IMR-90 (cell line): ENCODE measurements at regions not wholly inside any gene's neighbourhood (a gene's known extent, or its start where the extent isn't known, plus 50 kb on each side); places are given as distances from the start of the nearest gene placed in this dataset.

Experiments used
- ATAC-seq: fragments of 200-7000 bp; cut with Tn5 transposase; 2 replicates; pipeline ENCODE4 v1.9.1; 2020; ENCODE audit warnings: low read depth, mild to moderate bottlenecking, moderate library complexity
- BruUV-seq: library from RNA; stranded (reverse); fragments of 400-500 nt; replicated peaks from 2 replicates; lab custom pipeline; 2021; lab: Mats Ljungman, UMichigan
- CTCF ChIA-PET: fragments of 300-600 bp; formaldehyde crosslinking; extraction: SDS; loops from one replicate; lab custom pipeline; 2021; ENCODE audit warnings: antibody characterized with exemption; lab: Yijun Ruan, JAX
- POLR2A ChIA-PET: fragments of 300-600 bp; sonication (Branson Sonifier 250); formaldehyde crosslinking; loops from one replicate; lab custom pipeline; 2022; ENCODE audit warnings: antibody characterized with exemption; ENCODE audit not compliant: unreplicated experiment; lab: Charles Lee
- DNase-seq: peaks from one replicate; pipeline ENCODE4 v3.0.0; 2013
- H2AFZ ChIP-seq: replicated peaks from 2 replicates; pipeline ENCODE3; 2013; ENCODE audit warnings: low read length, mild to moderate bottlenecking; ENCODE audit not compliant: poor library complexity
- H2AK5ac ChIP-seq: 2 replicates; pipeline ENCODE4 v1.6.1; 2013; ENCODE audit warnings: low read depth, low read length, inconsistent platforms
- H2AK9ac ChIP-seq: replicated peaks from 2 replicates; pipeline ENCODE3; 2013; ENCODE audit warnings: mild to moderate bottlenecking, low read depth, low read length, moderate library complexity; ENCODE audit not compliant: poor library complexity
- H2BK120ac ChIP-seq: 2 replicates; pipeline ENCODE4 v1.6.1; 2013; ENCODE audit warnings: low read depth, low read length, inconsistent platforms
- H2BK15ac ChIP-seq: 3 replicates; pipeline ENCODE4 v1.6.1; 2013; ENCODE audit warnings: low read depth, low read length, inconsistent platforms
- H2BK20ac ChIP-seq: 2 replicates; pipeline ENCODE4 v1.6.1; 2013; ENCODE audit warnings: low read depth, mild to moderate bottlenecking, inconsistent platforms, low read length, moderate library complexity
- H2BK5ac ChIP-seq: 2 replicates; pipeline ENCODE4 v1.6.1; 2013; ENCODE audit warnings: mild to moderate bottlenecking, low read depth, low read length, inconsistent platforms; ENCODE audit not compliant: poor library complexity, severe bottlenecking
- H3K14ac ChIP-seq: replicated peaks from 2 replicates; pipeline ENCODE4 v1.6.1; 2013; ENCODE audit warnings: low read depth, low read length, inconsistent platforms
- H3K18ac ChIP-seq: 2 replicates; pipeline ENCODE4 v1.6.1; 2013; ENCODE audit warnings: low read depth, low read length, control low read depth
- H3K23ac ChIP-seq: 2 replicates; pipeline ENCODE4 v1.6.1; 2013; ENCODE audit warnings: low read depth, low read length, inconsistent platforms
- H3K27ac ChIP-seq: 2 replicates; pipeline ENCODE4 v1.5.1; 2013; ENCODE audit warnings: mild to moderate bottlenecking, control low read depth, low read length; ENCODE audit not compliant: insufficient read depth
- H3K27me3 ChIP-seq: 2 replicates; pipeline ENCODE4 v1.6.1; 2013; ENCODE audit warnings: low read length; ENCODE audit not compliant: control insufficient read depth, insufficient read depth
- H3K36me3 ChIP-seq: 2 replicates; pipeline ENCODE4 v1.6.1; 2013; ENCODE audit warnings: low read length, mixed read lengths; ENCODE audit not compliant: control insufficient read depth, insufficient read depth
- H3K4ac ChIP-seq: 2 replicates; pipeline ENCODE4 v1.6.1; 2013; ENCODE audit warnings: low read depth, low read length, inconsistent platforms
- H3K4me1 ChIP-seq: 2 replicates; pipeline ENCODE4 v1.6.1; 2013; ENCODE audit warnings: low read length, mixed read lengths; ENCODE audit not compliant: control insufficient read depth, insufficient read depth
- H3K4me2 ChIP-seq: 2 replicates; pipeline ENCODE4 v1.6.1; 2013; ENCODE audit warnings: low read depth, mild to moderate bottlenecking, control low read depth, low read length, moderate library complexity
- H3K4me3 ChIP-seq: 2 replicates; pipeline ENCODE4 v1.5.1; 2013; ENCODE audit warnings: low read depth, mild to moderate bottlenecking, control low read depth, low read length, moderate library complexity; ENCODE audit not compliant: insufficient read depth
- H3K56ac ChIP-seq: 2 replicates; pipeline ENCODE4 v1.6.1; 2013; ENCODE audit warnings: low read length, inconsistent platforms; ENCODE audit not compliant: insufficient read depth; ENCODE audit errors: extremely low read depth
- H3K79me1 ChIP-seq, 2 experiments: 2 replicates each; pipeline ENCODE4 v1.6.1; 2013; ENCODE audit warnings: low read length in 2 of 2, inconsistent platforms in 1 of 2, low read depth in 1 of 2
- H3K9ac ChIP-seq: 2 replicates; pipeline ENCODE4 v1.6.1; 2013; ENCODE audit warnings: low read depth, low read length, control low read depth
- H3K9me1 ChIP-seq: 2 replicates; pipeline ENCODE4 v1.6.1; 2013; ENCODE audit warnings: low read length, inconsistent platforms; ENCODE audit not compliant: insufficient read depth
- H3K9me3 ChIP-seq: 2 replicates; pipeline ENCODE4 v1.6.1; 2013; ENCODE audit warnings: low read length; ENCODE audit not compliant: control insufficient read depth, insufficient read depth
- H4K20me1 ChIP-seq: 2 replicates; pipeline ENCODE4 v1.6.1; 2013; ENCODE audit warnings: low read length, inconsistent platforms; ENCODE audit not compliant: insufficient read depth
- H4K5ac ChIP-seq: 2 replicates; pipeline ENCODE4 v1.6.1; 2013; ENCODE audit warnings: mild to moderate bottlenecking, low read depth, low read length, control low read depth
- H4K8ac ChIP-seq, 2 experiments: 2 replicates each; pipeline ENCODE4 v1.6.1; 2013; ENCODE audit warnings: low read depth in 2 of 2, low read length in 2 of 2, control low read depth in 1 of 2, inconsistent platforms in 1 of 2
- H4K91ac ChIP-seq: 2 replicates; pipeline ENCODE4 v1.6.1; 2013; ENCODE audit warnings: low read depth, low read length, inconsistent platforms; ENCODE audit not compliant: insufficient read depth
- BHLHE40 ChIP-seq: fragments of 150-350 bp; IDR thresholded peaks from 2 replicates; pipeline ENCODE4 v1.6.1; 2016; ENCODE audit warnings: mild to moderate bottlenecking, low read depth, low read length
- CEBPB ChIP-seq: IDR thresholded peaks from 2 replicates; pipeline ENCODE4 v1.6.1; 2012; ENCODE audit warnings: low read depth, low read length, improper control_type of control experiment
- CHD1 ChIP-seq: IDR thresholded peaks from 2 replicates; pipeline ENCODE4 v1.6.1; 2012; ENCODE audit warnings: low read depth, low read length, improper control_type of control experiment
- FOS ChIP-seq: fragments of 150-350 bp; IDR thresholded peaks from 2 replicates; pipeline ENCODE4 v1.6.1; 2016; ENCODE audit warnings: low read depth, low read length
- MAFK ChIP-seq: IDR thresholded peaks from 2 replicates; pipeline ENCODE4 v1.6.1; 2012; ENCODE audit warnings: low read depth, low read length, improper control_type of control experiment
- MXI1 ChIP-seq: IDR thresholded peaks from 2 replicates; pipeline ENCODE4 v1.6.1; 2012; ENCODE audit warnings: low read depth, mild to moderate bottlenecking, low read length, moderate library complexity, borderline replicate concordance
- NFE2L2 ChIP-seq: fragments of 150-350 bp; IDR thresholded peaks from 2 replicates; pipeline ENCODE4 v1.6.1; 2016; ENCODE audit warnings: low read depth, mild to moderate bottlenecking, low read length
- POLR2A ChIP-seq: IDR thresholded peaks from 2 replicates; pipeline ENCODE4 v1.6.1; 2012; ENCODE audit warnings: mild to moderate bottlenecking, low read depth, low read length
- RAD21 ChIP-seq: IDR thresholded peaks from 2 replicates; pipeline ENCODE4 v1.6.1; 2012; ENCODE audit warnings: low read length, improper control_type of control experiment
- RCOR1 ChIP-seq: IDR thresholded peaks from 2 replicates; pipeline ENCODE4 v1.6.1; 2012; ENCODE audit warnings: mild to moderate bottlenecking, low read length, improper control_type of control experiment; ENCODE audit not compliant: insufficient replicate concordance
- RFX5 ChIP-seq: IDR thresholded peaks from 2 replicates; pipeline ENCODE4 v1.8.0; 2012; ENCODE audit warnings: low read depth, mild to moderate bottlenecking, low read length, moderate library complexity
- SMC3 ChIP-seq: fragments of 150-350 bp; IDR thresholded peaks from 2 replicates; pipeline ENCODE4 v1.6.1; 2016; ENCODE audit warnings: low read depth, mild to moderate bottlenecking, antibody characterized with exemption, low read length, moderate library complexity
- WGBS, 2 experiments: methylation state at CpG; one replicate each; pipeline versions ENCODE4 v1.1.5 to v1.1.7; 2013; ENCODE audit warnings: missing lambda C conversion rate in 2 of 2; ENCODE audit not compliant: insufficient read length in 1 of 2; ENCODE audit errors: extremely low coverage in 2 of 2; 5-methylcytosine and 5-hydroxymethylcytosine counted together
- dilution Hi-C: fragments of 300-500 bp; cut with HindIII; formaldehyde crosslinking; loops from one replicate; pipeline ENCODE4 v1.14.3; 2018; ENCODE audit warnings: low sequenced_read_pairs; ENCODE audit not compliant: unreplicated experiment
- in situ Hi-C: fragments of 300-500 bp; cut with MboI; formaldehyde crosslinking; loops from 3 replicates; pipeline ENCODE4 v1.14.3; 2019; ENCODE audit warnings: low sequenced_read_pairs, inconsistent platforms, mixed read lengths
- intact Hi-C: fragments of 100-400 bp; cut with micrococcal nuclease; formaldehyde crosslinking; loops from 2 replicates; pipeline ENCODE4 v1.10.0; 2022
- TF ChIP-seq, protein P1 (sequence below): fragments of 150-350 bp; IDR thresholded peaks from 2 replicates; pipeline ENCODE4 v1.6.1; 2017; ENCODE audit warnings: mild to moderate bottlenecking, antibody characterized with exemption, low read length, low read depth
- TF ChIP-seq, protein P2 (sequence below): fragments of 150-350 bp; IDR thresholded peaks from 2 replicates; pipeline ENCODE4 v1.6.1; 2016; ENCODE audit warnings: low read depth, mild to moderate bottlenecking, low read length, moderate library complexity, borderline replicate concordance
- TF ChIP-seq, protein P3 (sequence below): conservative IDR thresholded peaks from 2 replicates; pipeline ENCODE4 v1.5.1; 2012; ENCODE audit warnings: mild to moderate bottlenecking, low read depth, low read length, improper control_type of control experiment

DNA sequence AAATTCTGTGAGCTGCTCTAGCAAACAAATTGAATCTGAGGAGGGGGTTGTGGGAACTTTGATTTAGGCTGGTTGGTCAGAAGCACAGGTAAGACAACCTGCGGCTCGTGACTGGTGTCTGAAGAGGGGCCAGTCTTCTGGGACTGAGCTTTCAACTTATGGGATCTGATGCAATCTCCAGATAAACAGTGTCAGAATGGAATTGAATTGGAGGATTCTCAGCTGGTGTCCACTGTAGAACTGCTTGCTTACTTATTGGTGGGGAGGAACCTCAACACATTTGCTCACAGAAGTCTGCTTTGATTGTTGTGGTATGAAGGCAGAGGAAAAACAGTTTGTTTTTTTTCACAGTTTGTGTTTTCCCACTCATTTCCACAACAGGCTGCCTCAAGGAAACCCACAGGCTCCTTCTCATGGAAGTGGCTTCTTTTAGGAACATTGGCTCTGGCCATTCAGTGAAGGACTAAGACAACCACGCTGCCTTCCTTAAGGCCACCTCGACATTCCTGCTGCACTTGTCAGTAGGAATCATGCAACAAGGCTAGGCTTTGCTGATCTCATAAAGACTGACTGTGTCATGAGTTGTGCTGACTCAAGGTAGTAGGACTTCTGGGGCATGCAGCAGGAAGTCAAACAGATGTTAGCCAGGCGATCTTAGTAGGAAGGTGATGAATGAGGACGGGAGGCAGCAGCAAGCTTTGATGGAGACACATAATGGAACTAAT, 104.7 kb downstream of the TSN start:
- no peaks in the 10 kb centered on the region for H3K79me1 ChIP-seq
- H3K4me3 ChIP-seq, result no peak overlapping the region
- POLR2A ChIA-PET, result no interaction called here
- no peak overlapping the region for H3K9ac ChIP-seq
- peak; percentile 93 for DNase-seq
- no peak overlapping the region; the same call in 1 of the 2 replicates for H4K91ac ChIP-seq
- H3K4me2 ChIP-seq, result no peak overlapping the region; the same call in 1 of the 2 replicates
- CTCF ChIA-PET, result no interaction called here
- H2BK5ac ChIP-seq, result peak overlapping the region; percentile 68
- no peak overlapping the region for H3K23ac ChIP-seq
- in situ Hi-C loops, result no loop called here
- no peak overlapping the region for H2AK9ac ChIP-seq
- no peak overlapping the region for H3K27ac ChIP-seq
- no TSS peak for BruUV-seq
- no peak overlapping the region for H2AK5ac ChIP-seq
- H3K4ac ChIP-seq, result no peak overlapping the region; the same call in 1 of the 2 replicates
- peak; percentile 64 for ATAC-seq
- H4K20me1 ChIP-seq, result no peaks in the 10 kb centered on the region
- peak overlapping the region; percentile 77 for H2AFZ ChIP-seq
- H4K8ac ChIP-seq, result no peak overlapping the region
- H3K9me1 ChIP-seq, result no peaks in the 10 kb centered on the region
- no peak overlapping the region for H3K56ac ChIP-seq
- H3K4me1 ChIP-seq, result no peaks in the 10 kb centered on the region
- WGBS, 2 experiments, result 60% methylated on average over 3 of the region's 6 CpGs; no CpG with 5 or more reads in 1 of the 2 experiments
- H4K5ac ChIP-seq, result no peak overlapping the region
- dilution Hi-C loops, result no loop called here
- H3K27me3 ChIP-seq, result no peaks in the 10 kb centered on the region
- intact Hi-C loops, result no loop called here
- no peak overlapping the region for H3K14ac ChIP-seq
- peak overlapping the region; percentile 61; the same call in 1 of the 2 replicates for H2BK120ac ChIP-seq
- no peaks in the 10 kb centered on the region for H3K9me3 ChIP-seq
- no peaks in the 10 kb centered on the region for H3K36me3 ChIP-seq
- peak overlapping the region; percentile 17; the same call in 1 of the 2 replicates for H3K18ac ChIP-seq
- no peak overlapping the region for H2BK15ac ChIP-seq
- no peak overlapping the region for H2BK20ac ChIP-seq
- TF ChIP-seq MAFK, result peak; percentile 52; the same call in 1 of the 2 replicates
- TF ChIP-seq, protein P1, sequence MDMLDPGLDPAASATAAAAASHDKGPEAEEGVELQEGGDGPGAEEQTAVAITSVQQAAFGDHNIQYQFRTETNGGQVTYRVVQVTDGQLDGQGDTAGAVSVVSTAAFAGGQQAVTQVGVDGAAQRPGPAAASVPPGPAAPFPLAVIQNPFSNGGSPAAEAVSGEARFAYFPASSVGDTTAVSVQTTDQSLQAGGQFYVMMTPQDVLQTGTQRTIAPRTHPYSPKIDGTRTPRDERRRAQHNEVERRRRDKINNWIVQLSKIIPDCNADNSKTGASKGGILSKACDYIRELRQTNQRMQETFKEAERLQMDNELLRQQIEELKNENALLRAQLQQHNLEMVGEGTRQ, result no peak
- TF ChIP-seq CEBPB, result peak; percentile 65
- no peak for TF ChIP-seq POLR2A
- no peak for TF ChIP-seq RCOR1
- no peak for TF ChIP-seq CHD1
- TF ChIP-seq RFX5, result no peak
- no peak for TF ChIP-seq MXI1
- TF ChIP-seq BHLHE40, result no peak
- no peak for TF ChIP-seq RAD21
- TF ChIP-seq, protein P2, sequence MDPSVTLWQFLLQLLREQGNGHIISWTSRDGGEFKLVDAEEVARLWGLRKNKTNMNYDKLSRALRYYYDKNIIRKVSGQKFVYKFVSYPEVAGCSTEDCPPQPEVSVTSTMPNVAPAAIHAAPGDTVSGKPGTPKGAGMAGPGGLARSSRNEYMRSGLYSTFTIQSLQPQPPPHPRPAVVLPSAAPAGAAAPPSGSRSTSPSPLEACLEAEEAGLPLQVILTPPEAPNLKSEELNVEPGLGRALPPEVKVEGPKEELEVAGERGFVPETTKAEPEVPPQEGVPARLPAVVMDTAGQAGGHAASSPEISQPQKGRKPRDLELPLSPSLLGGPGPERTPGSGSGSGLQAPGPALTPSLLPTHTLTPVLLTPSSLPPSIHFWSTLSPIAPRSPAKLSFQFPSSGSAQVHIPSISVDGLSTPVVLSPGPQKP, result no peak
- no peak for TF ChIP-seq SMC3
- 0 out of 2 replicates have a peak, but pooled peaks have one; percentile 5 for TF ChIP-seq FOS
- TF ChIP-seq NFE2L2, result peak; percentile 36; the same call in 1 of the 2 replicates
- TF ChIP-seq, protein P3, sequence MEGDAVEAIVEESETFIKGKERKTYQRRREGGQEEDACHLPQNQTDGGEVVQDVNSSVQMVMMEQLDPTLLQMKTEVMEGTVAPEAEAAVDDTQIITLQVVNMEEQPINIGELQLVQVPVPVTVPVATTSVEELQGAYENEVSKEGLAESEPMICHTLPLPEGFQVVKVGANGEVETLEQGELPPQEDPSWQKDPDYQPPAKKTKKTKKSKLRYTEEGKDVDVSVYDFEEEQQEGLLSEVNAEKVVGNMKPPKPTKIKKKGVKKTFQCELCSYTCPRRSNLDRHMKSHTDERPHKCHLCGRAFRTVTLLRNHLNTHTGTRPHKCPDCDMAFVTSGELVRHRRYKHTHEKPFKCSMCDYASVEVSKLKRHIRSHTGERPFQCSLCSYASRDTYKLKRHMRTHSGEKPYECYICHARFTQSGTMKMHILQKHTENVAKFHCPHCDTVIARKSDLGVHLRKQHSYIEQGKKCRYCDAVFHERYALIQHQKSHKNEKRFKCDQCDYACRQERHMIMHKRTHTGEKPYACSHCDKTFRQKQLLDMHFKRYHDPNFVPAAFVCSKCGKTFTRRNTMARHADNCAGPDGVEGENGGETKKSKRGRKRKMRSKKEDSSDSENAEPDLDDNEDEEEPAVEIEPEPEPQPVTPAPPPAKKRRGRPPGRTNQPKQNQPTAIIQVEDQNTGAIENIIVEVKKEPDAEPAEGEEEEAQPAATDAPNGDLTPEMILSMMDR, result no peak
